Fibroblast of lung (primary cell): ENCODE measurements at regions not wholly inside any gene's neighbourhood (a gene's known extent, or its start where the extent isn't known, plus 50 kb on each side); places are given as distances from the start of the nearest gene placed in this dataset.

Experiments used
- DNase-seq, 2 donors: peaks; one replicate each; pipeline versions ENCODE4 v3.0.0 to v3.0.0-alpha.2; 2010; ENCODE audit warnings: low read depth in 2 of 2
- H2AFZ ChIP-seq: 2 replicates; pipeline ENCODE4 v1.5.1; 2012; ENCODE audit warnings: low read length, control low read depth, inconsistent platforms
- H3K27ac ChIP-seq: 2 replicates; pipeline ENCODE4 v1.5.1; 2011; ENCODE audit warnings: low read length, control low read depth; ENCODE audit not compliant: insufficient read depth
- H3K27me3 ChIP-seq: 2 replicates; pipeline ENCODE4 v1.5.1; 2011; ENCODE audit warnings: mild to moderate bottlenecking, low read length; ENCODE audit not compliant: control insufficient read depth, insufficient read depth
- H3K36me3 ChIP-seq: 2 replicates; pipeline ENCODE4 v1.5.1; 2011; ENCODE audit warnings: low read length; ENCODE audit not compliant: control insufficient read depth, insufficient read depth
- H3K4me1 ChIP-seq: 2 replicates; pipeline ENCODE4 v1.5.1; 2011; ENCODE audit warnings: low read length; ENCODE audit not compliant: control insufficient read depth, insufficient read depth; ENCODE audit errors: extremely low read depth
- H3K4me2 ChIP-seq: 2 replicates; pipeline ENCODE4 v1.5.1; 2011; ENCODE audit warnings: low read length, control low read depth; ENCODE audit not compliant: insufficient read depth; ENCODE audit errors: extremely low read depth
- H3K4me3 ChIP-seq, 4 experiments: fragments of 200-600 bp in 1 of 4; sonication (generic) in 1 of 4; replicated peaks in 1 of 4; 2 replicates each; pipeline ENCODE4 v1.5.1; 2011 to 2016; ENCODE audit warnings: low read length in 4 of 4, low read depth in 3 of 4, mild to moderate bottlenecking in 3 of 4, control low read depth in 2 of 4, inconsistent platforms in 1 of 4, mixed read lengths in 1 of 4; ENCODE audit not compliant: insufficient read depth in 1 of 4; ENCODE audit errors: control extremely low read depth in 1 of 4
- H3K79me2 ChIP-seq: 2 replicates; pipeline ENCODE4 v1.5.1; 2012; ENCODE audit warnings: mild to moderate bottlenecking, low read length, inconsistent platforms; ENCODE audit not compliant: control insufficient read depth, insufficient read depth
- H3K9ac ChIP-seq: 2 replicates; pipeline ENCODE4 v1.5.1; 2011; ENCODE audit warnings: mild to moderate bottlenecking, low read length, control low read depth; ENCODE audit not compliant: insufficient read depth
- H3K9me3 ChIP-seq: 2 replicates; pipeline ENCODE4 v1.5.1; 2012; ENCODE audit warnings: low read depth, low read length; ENCODE audit not compliant: control insufficient read depth, insufficient read depth
- H4K20me1 ChIP-seq: 2 replicates; pipeline ENCODE4 v1.5.1; 2011; ENCODE audit warnings: low read length; ENCODE audit not compliant: control insufficient read depth, insufficient read depth; ENCODE audit errors: extremely low read depth
- EZH2 ChIP-seq: IDR thresholded peaks from 2 replicates; pipeline ENCODE4 v1.5.1; 2012; ENCODE audit warnings: low read length, control low read depth, mild to moderate bottlenecking; ENCODE audit errors: missing control alignments
- TF ChIP-seq, protein P1 (sequence below), 2 donors: IDR thresholded peaks in 1 of 2; conservative IDR thresholded peaks in 1 of 2; 1 replicate in 1 of 2; 2 replicates in 1 of 2; pipeline ENCODE4 v1.5.1; 2011 to 2012; ENCODE audit warnings: low read length in 2 of 2, control low read depth in 1 of 2, inconsistent platforms in 1 of 2, low read depth in 1 of 2, mild to moderate bottlenecking in 1 of 2

DNA sequence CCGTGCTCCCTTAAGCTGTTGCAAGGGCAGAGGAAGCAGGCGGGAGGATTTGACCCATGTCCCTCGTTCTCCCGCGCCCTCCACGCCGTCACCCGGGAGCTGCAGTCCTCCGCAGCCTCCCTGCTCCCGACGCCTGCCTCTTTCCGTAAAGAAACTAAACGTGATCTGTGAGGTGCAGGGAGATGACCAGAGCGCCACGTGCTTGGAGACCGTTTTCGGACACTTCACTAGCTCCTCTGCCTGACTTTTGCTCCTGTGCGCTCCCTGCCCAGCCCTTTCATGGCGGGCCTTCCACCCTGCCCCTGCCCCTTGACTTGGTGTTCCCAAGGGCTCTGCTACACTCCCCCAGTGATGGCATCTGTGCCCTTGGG, 171.2 kb downstream of the LSM5 start:
- Histone ChIP-seq H3K4me1 (no peaks in the 10 kb centered on the region), H3K27ac (no peak overlapping the region), H3K9ac (no peak overlapping the region), H3K27me3 (peaks cover 4% of the 10 kb centered on the region), H2AFZ (no peak overlapping the region), H4K20me1 (no peaks in the 10 kb centered on the region), H3K4me3 (peak overlapping the region in 1 of 4 experiments; percentile 10), H3K4me2 (no peak overlapping the region), H3K79me2 (no peaks in the 10 kb centered on the region), H3K9me3 (no peaks in the 10 kb centered on the region), H3K36me3 (no peaks in the 10 kb centered on the region)
- DNase-seq = no peak
- TF ChIP-seq, protein P1, sequence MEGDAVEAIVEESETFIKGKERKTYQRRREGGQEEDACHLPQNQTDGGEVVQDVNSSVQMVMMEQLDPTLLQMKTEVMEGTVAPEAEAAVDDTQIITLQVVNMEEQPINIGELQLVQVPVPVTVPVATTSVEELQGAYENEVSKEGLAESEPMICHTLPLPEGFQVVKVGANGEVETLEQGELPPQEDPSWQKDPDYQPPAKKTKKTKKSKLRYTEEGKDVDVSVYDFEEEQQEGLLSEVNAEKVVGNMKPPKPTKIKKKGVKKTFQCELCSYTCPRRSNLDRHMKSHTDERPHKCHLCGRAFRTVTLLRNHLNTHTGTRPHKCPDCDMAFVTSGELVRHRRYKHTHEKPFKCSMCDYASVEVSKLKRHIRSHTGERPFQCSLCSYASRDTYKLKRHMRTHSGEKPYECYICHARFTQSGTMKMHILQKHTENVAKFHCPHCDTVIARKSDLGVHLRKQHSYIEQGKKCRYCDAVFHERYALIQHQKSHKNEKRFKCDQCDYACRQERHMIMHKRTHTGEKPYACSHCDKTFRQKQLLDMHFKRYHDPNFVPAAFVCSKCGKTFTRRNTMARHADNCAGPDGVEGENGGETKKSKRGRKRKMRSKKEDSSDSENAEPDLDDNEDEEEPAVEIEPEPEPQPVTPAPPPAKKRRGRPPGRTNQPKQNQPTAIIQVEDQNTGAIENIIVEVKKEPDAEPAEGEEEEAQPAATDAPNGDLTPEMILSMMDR (conservative IDR thresholded peaks at IDR 0.05 in 1 of 2, IDR thresholded peaks at IDR 0.05 in 1 of 2; ENCODE audit: low read depth in 1 of 2, low read length in 2 of 2) = no peak
- no peak for TF ChIP-seq EZH2

DNA sequence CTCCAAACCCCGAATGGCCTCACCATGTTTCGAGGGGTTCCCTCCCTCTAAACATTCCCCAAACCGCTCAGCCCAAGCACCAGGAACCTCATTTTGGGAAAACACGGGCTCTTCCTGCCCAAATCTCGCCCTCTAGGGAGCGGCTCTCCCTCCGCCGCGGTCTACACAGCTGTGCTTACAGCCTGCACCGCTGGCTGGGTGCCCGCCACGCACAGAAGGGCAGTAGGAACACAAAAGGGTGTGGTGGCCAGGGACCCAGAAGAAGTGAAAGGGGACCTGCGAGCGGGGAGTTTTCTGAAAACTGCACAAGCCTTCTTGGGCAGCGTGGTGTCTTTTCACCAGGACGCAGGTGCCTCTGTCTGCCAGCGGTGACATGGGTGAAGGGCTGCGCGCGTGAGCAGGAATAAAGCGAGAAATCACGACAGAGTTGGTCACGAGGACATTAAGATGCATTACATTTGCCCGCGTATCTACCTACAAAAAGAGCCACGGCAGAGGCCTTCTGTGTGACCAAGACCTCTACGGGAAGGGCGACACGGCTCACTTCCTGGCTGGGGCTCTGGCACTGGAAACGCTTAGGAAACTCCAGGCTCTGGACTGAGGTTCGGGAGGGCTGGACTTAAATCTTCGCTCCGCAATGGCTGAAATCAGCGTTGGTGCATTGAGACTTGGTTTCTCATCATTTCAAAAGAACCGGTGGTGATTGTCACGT, 171.7 kb downstream of the LSM5 start:
- no peak overlapping the region for H2AFZ ChIP-seq
- no peaks in the 10 kb centered on the region for H3K9me3 ChIP-seq
- no peaks in the 10 kb centered on the region for H3K36me3 ChIP-seq
- peaks cover 4% of the 10 kb centered on the region for H3K27me3 ChIP-seq
- no peak for DNase-seq
- H3K4me1 ChIP-seq = no peaks in the 10 kb centered on the region
- peak overlapping the region in 1 of 4 experiments; percentile 10 for H3K4me3 ChIP-seq
- no peak overlapping the region for H3K9ac ChIP-seq
- TF ChIP-seq EZH2 = no peak
- TF ChIP-seq, protein P1 (conservative IDR thresholded peaks at IDR 0.05 in 1 of 2, IDR thresholded peaks at IDR 0.05 in 1 of 2; ENCODE audit: low read depth in 1 of 2, low read length in 2 of 2) = no peak
- H3K79me2 ChIP-seq = no peaks in the 10 kb centered on the region
- no peak overlapping the region for H3K27ac ChIP-seq
- no peaks in the 10 kb centered on the region for H4K20me1 ChIP-seq
- no peak overlapping the region for H3K4me2 ChIP-seq

DNA sequence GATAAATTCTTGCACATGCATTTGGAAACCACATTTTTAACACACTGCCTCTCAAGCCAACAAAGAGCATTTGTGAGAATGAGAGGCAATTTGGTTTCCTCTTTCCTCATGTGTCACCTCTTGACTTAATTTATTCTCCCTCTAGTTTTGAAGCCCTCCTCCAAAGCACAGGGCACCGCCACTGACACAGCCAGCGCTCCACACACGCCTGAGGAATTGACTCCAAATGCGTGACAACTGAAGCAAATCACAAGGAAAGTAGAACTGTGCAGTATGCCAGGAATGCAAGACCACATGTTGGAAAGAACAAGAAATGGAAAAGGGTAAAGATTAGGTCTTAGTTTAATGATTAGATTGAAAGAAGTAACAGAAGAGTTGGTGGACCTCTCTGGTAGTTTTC, 173.3 kb downstream of the LSM5 start:
- H3K4me3 ChIP-seq = no peak overlapping the region
- H3K4me2 ChIP-seq = no peak overlapping the region
- H2AFZ ChIP-seq = no peak overlapping the region
- H3K36me3 ChIP-seq = no peaks in the 10 kb centered on the region
- no peak for TF ChIP-seq EZH2
- TF ChIP-seq, protein P1 (conservative IDR thresholded peaks at IDR 0.05 in 1 of 2, IDR thresholded peaks at IDR 0.05 in 1 of 2; ENCODE audit: low read depth in 1 of 2, low read length in 2 of 2) = no peak
- no peaks in the 10 kb centered on the region for H3K79me2 ChIP-seq
- H4K20me1 ChIP-seq = no peaks in the 10 kb centered on the region
- H3K9ac ChIP-seq = no peak overlapping the region
- peaks cover 4% of the 10 kb centered on the region for H3K27me3 ChIP-seq
- H3K27ac ChIP-seq = no peak overlapping the region
- no peaks in the 10 kb centered on the region for H3K4me1 ChIP-seq
- no peak for DNase-seq
- no peaks in the 10 kb centered on the region for H3K9me3 ChIP-seq
